ENCODE measurements at regions not wholly inside any gene's neighbourhood (a gene's known extent, or its start where the extent isn't known, plus 50 kb on each side); places are given as distances from the start of the nearest gene placed in this dataset.

DNA sequence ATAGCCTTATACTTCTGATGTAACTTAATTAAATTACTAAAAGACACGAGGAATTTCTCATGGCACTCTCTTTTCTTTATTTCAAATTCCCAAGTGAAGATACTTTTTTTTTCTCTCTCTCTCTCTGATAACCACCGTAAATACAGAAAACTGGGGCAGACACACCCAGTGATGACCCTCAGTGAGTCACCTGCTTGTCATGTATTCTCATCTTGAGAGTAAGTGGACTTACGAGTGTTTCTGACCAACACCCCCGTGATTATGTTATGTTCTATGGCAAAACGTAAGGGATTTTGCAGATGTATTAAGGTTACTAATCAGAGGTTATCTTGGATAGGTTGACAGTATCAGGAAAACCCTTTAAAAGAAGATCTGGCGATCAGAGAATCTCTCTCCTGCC lies 348.8 kb upstream of the ZNF717 start:
- TF ChIP-seq, protein P1, sequence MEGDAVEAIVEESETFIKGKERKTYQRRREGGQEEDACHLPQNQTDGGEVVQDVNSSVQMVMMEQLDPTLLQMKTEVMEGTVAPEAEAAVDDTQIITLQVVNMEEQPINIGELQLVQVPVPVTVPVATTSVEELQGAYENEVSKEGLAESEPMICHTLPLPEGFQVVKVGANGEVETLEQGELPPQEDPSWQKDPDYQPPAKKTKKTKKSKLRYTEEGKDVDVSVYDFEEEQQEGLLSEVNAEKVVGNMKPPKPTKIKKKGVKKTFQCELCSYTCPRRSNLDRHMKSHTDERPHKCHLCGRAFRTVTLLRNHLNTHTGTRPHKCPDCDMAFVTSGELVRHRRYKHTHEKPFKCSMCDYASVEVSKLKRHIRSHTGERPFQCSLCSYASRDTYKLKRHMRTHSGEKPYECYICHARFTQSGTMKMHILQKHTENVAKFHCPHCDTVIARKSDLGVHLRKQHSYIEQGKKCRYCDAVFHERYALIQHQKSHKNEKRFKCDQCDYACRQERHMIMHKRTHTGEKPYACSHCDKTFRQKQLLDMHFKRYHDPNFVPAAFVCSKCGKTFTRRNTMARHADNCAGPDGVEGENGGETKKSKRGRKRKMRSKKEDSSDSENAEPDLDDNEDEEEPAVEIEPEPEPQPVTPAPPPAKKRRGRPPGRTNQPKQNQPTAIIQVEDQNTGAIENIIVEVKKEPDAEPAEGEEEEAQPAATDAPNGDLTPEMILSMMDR (IDR thresholded peaks at IDR 0.05) = no peak

DNA sequence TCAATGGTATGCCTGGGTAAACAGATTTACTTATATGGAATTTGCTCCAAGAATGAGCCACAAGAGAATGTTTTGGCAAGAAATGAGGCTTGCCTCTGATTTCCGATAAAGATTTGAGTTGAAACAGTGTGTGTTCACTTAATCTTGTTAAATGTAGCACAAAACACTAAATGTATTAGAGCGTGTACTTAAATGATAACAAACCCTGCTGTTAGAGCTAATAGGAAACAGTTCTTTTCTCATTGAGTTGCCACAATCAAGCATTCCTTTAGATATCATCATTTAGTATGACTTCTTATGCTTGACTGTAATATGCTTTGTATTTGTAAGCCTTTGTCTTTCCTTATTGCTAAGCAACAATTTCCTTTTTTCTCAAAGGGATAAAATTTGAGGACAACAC lies 353.6 kb upstream of the ZNF717 start:
- TF ChIP-seq, protein P1 (IDR thresholded peaks at IDR 0.05) = no peak

GRCh38 chr3:76147846-76148245 lies 362.5 kb upstream of the ZNF717 start:
- TF ChIP-seq, protein P1 (IDR thresholded peaks at IDR 0.05) = no peak

DNA sequence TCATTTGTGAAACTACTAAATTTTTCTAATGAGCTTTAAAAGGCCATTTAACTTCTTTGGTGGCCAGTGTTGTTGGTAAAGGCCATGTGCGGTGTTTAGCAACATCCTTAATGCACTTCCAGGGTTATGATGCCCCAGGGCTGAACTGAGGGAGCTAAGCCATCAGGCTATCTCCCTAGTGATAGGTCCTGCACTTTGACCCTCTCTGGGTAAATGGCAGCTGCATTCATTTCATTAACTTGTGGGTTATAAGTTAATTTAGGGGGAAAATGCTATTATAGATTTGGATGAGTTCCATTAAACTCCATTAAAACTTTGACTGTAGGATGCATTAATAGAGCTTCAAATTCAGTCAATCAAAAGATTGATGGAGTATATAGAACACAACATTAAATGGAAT lies 366.7 kb upstream of the ZNF717 start:
- TF ChIP-seq, protein P1 (IDR thresholded peaks at IDR 0.05) = no peak

DNA sequence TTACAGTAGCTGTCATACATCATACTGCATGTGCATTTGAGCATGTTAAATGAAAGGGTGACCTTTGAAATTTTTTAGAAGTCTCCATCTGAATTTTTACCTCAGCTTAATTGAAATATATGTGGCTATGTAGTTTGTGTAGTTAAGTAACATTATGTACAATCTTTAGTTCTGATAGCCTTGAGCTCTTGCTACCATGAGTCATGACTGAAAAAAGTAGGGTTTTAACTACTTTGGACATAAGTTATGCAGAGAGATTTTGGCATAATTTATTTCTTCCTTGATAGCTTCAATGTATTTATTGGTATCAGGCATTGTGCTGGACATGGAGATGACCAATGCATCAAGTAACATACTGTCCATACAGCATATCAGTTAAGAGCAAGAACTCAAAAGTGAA lies 376.5 kb upstream of the ZNF717 start:
- TF ChIP-seq, protein P1 (IDR thresholded peaks at IDR 0.05) = no peak

GRCh38 chr3:76171647-76172046 lies 386.3 kb upstream of the ZNF717 start:
- TF ChIP-seq, protein P1 (IDR thresholded peaks at IDR 0.05) = no peak

DNA sequence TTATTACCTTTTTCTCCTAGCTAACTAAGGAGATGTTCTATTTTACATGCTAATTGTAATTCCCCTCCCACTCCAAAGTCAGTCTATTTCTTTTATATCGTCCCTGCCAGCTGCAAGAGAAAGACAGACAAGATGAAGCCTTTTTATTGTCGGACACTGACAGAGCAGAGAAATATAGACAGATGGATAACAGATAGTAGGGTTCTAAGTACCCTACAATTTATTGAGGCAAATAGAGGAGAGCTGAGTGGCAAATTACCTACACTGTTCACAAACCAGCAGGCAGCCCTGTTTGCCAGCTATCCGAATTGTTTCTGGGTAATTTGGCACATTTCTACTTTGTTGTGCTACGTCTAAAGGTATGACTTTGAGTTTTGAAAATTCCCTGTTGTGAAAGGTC lies 392.3 kb upstream of the ZNF717 start:
- TF ChIP-seq, protein P1 (IDR thresholded peaks at IDR 0.05) = no peak

- TF ChIP-seq, protein P1 (IDR thresholded peaks at IDR 0.05) = no peak
Observed at GRCh38 chr3:76178412-76178811, 393.1 kb upstream of the ZNF717 start.

Data from LNCAP (cell line).